ENCODE measurements at regions not wholly inside any gene's neighbourhood (a gene's known extent, or its start where the extent isn't known, plus 50 kb on each side); places are given as distances from the start of the nearest gene placed in this dataset.
"Not testable (repeated sequence)": the region's sequence is repeated elsewhere in the genome, so short reads cannot be mapped to it uniquely, and the experiment has no call there.

DNA sequence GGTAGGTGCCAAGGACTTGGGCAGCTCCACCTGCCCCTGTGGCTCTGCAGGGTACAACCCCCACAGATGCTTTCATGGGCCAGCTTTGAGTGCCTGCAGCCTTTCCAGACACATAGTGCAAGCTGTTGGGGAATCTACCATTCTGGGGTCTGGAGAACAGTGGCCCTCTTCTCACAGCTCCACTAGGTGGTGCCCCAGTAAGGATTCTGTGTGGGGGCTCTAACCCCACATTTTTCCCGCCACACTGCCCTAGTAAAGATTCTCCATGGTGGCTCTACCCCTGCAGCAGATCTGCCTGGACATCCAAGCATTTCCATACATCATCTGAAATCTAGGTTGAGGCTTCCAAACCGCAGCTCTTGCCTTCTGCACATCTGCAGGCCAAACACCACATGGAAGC, 149.7 kb upstream of the FNDC3A start:
- H3K4me3 ChIP-seq (ENCODE audit: control insufficient read depth, low read depth, low read length) = no peak overlapping the region
- no peak for TF ChIP-seq CTCF (conservative IDR thresholded peaks at IDR 0.05; ENCODE audit: control insufficient read depth, insufficient read depth, low read depth, low read length)
- DNase-seq (ENCODE audit: low read depth) = no peak

GRCh38 chr13:48826922-48827454, 148.7 kb upstream of the FNDC3A start:
- H3K4me3 ChIP-seq (ENCODE audit: control insufficient read depth, low read depth, low read length); DNase-seq (ENCODE audit: low read depth): not testable (repeated sequence)

DNA sequence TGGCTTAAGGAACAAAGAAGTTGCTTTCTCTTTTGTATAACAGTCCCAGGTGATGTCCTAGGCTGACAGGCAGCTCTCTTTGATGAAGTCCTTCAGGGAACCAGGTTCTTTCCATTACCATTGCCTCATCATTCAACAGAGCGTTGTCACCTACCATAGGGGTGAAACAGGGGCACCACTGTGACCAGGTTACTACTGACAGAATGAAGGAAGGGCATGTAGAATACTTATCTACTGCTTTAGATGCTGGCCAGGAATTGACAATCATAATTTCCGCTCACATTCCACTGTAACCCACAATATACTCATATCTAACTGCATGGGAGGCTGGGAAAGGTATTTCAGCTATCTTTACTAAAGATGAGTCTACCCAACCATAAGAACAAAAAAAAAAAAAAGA, 148.0 kb upstream of the FNDC3A start:
- DNase-seq (ENCODE audit: low read depth) = no peak
- no peak for TF ChIP-seq CTCF (conservative IDR thresholded peaks at IDR 0.05; ENCODE audit: control insufficient read depth, insufficient read depth, low read depth, low read length)
- no peak overlapping the region for H3K4me3 ChIP-seq (ENCODE audit: control insufficient read depth, low read depth, low read length)

DNA sequence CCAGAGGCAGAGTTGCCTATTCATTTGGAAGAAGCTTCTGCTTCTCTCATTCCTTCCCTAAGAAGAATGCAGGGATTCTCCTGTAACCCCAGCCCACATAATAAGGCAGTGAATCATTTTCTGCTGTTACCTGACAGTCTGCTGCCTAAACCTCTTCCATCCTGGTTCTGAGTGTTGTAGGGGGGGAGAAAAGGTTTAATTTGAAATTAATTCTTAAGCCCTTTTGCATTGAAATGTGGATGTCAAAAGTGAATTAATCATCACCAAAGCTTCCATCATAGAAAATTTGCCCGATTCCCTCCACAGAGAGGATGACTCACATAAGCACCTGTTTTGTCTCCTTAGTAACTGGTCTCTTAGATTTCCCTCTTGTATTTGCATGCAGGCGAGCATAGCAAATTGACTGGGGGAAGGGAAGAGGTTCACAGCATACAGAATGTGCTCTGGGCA, 146.7 kb upstream of the FNDC3A start:
- no peak for TF ChIP-seq CTCF (conservative IDR thresholded peaks at IDR 0.05; ENCODE audit: control insufficient read depth, insufficient read depth, low read depth, low read length)
- peak; percentile 28 for DNase-seq (ENCODE audit: low read depth)
- H3K4me3 ChIP-seq (ENCODE audit: control insufficient read depth, low read depth, low read length) = no peak overlapping the region

- DNase-seq (ENCODE audit: low read depth) = no peak
- no peak for TF ChIP-seq CTCF (conservative IDR thresholded peaks at IDR 0.05; ENCODE audit: control insufficient read depth, insufficient read depth, low read depth, low read length)
Measured at GRCh38 chr13:48829536-48829935, 146.2 kb upstream of the FNDC3A start.

DNA sequence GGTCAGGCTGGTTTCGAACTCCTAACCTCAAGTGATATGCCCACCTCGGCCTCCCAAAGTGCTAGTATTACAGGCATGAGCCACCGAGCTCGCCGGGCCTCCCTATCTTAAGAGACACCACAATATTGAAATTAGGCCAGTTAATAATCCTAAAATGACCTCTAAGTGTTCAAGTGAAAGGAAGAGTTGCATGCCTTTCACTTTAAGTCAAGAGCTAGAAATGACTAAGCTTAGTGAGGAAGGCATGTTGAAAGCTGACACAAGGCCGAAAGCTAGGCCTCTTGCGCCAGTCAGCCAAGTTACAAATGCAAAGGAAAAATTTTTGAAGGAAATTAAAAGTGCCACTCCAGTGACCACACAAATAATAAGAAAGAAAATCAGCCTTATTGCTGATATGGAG, 144.5 kb upstream of the FNDC3A start:
- no peak for TF ChIP-seq CTCF (conservative IDR thresholded peaks at IDR 0.05; ENCODE audit: control insufficient read depth, insufficient read depth, low read depth, low read length)
- H3K4me3 ChIP-seq (ENCODE audit: control insufficient read depth, low read depth, low read length) = no peak overlapping the region
- DNase-seq (ENCODE audit: low read depth) = peak; percentile 44

More at GRCh38 chr13:48829536-48829935, 146.2 kb upstream of the FNDC3A start:
- no peak overlapping the region for H3K4me3 ChIP-seq (ENCODE audit: control insufficient read depth, low read depth, low read length)

DNA sequence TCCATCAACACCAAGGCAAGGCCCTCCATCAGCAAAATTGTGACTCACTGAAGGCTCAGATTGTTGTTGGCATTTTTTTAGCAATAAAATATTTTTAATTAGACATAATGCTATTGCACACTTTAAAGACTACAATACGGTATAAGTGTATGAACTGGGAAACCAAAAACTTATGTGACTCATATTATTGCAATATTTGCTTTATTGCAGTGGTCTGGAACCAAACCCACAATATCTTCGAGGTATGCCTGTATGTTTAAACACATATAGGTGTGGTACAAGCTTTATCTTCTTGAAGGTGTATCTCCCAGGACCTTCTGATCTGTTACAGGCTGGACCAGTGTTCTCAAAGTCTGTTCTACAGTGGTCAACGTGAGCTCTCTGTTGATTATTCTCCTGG, 142.3 kb upstream of the FNDC3A start:
- no peak overlapping the region for H3K4me3 ChIP-seq (ENCODE audit: control insufficient read depth, low read depth, low read length)
- no peak for TF ChIP-seq CTCF (conservative IDR thresholded peaks at IDR 0.05; ENCODE audit: control insufficient read depth, insufficient read depth, low read depth, low read length)
- no peak for DNase-seq (ENCODE audit: low read depth)

DNA sequence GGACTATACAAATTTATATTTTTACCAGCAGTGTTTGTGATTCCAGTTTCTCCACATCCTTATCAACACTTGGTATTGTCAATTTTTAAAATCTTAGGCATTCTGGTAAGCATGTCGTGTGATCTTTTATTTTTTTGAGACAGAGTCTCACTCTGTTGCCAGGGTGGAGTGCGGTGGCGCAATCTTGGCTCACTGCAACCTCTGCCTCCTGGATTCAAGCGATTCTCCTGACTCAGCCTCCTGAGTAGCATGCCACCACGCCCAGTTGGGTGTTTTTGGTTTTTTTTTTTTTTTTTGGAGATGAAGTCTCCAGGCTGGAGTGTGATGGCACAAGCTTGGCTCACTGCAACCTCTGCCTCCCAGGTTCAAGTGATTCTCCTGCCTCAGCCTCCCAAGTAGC, 140.4 kb upstream of the FNDC3A start:
- not testable (repeated sequence) for DNase-seq (ENCODE audit: low read depth); H3K4me3 ChIP-seq (ENCODE audit: control insufficient read depth, low read depth, low read length)

Data from fibroblast of mammary gland (primary cell).